Right atrium auricular region (tissue), 2 donors: ENCODE measurements at regions not wholly inside any gene's neighbourhood (a gene's known extent, or its start where the extent isn't known, plus 50 kb on each side); places are given as distances from the start of the nearest gene placed in this dataset.
A peak's percentile ranks its signal among the peaks of the same experiment; 100 is the strongest.

Source experiments
- DNase-seq: peaks from one replicate; pipeline ENCODE4 v3.0.0-alpha.2; 2019; ENCODE audit warnings: low spot score
- H3K27ac ChIP-seq, 2 donors: fragments of 200-600 bp; sonication (generic); 1 replicate in 1 of 2; 2 replicates in 1 of 2; pipeline ENCODE4 v1.5.1; 2016 to 2019
- H3K27me3 ChIP-seq, 2 donors: fragments of 200-600 bp; sonication (generic); one replicate each; pipeline versions ENCODE4 v1.5.1 to v1.6.0; 2017 to 2019
- H3K36me3 ChIP-seq: fragments of 200-600 bp; sonication (generic); one replicate; pipeline ENCODE4 v1.5.1; 2016
- H3K4me1 ChIP-seq, 2 donors: fragments of 200-600 bp; sonication (generic); one replicate each; pipeline versions ENCODE4 v1.5.1 to v1.6.0; 2017 to 2019
- H3K4me3 ChIP-seq, 2 donors: fragments of 200-600 bp; sonication (generic); 1 replicate in 1 of 2; 2 replicates in 1 of 2; pipeline ENCODE4 v1.5.1; 2017 to 2019; ENCODE audit warnings: mild to moderate bottlenecking in 1 of 2, moderate library complexity in 1 of 2
- H3K9me3 ChIP-seq, 2 donors: fragments of 200-600 bp; sonication (generic); one replicate each; pipeline ENCODE4 v1.5.1; 2019
- CTCF ChIP-seq, 2 donors: fragments of 200-600 bp; sonication (generic); IDR thresholded peaks; one replicate each; pipeline ENCODE4 v1.5.1; 2019; ENCODE audit warnings: antibody characterized with exemption in 2 of 2

GRCh38 chr16:79714440-79714839 is 113.9 kb upstream of the MAF start:
- Histone ChIP-seq H3K36me3 (no peaks in the 10 kb centered on the region), H3K27ac (no peak overlapping the region), H3K27me3 (no peaks in the 10 kb centered on the region), H3K9me3 (no peaks in the 10 kb centered on the region), H3K4me3 (no peak overlapping the region), H3K4me1 (no peaks in the 10 kb centered on the region)
- no peak for DNase-seq
- TF ChIP-seq CTCF (IDR thresholded peaks at IDR 0.05), result no peak

GRCh38 chr16:79713609-79714309 is 113.2 kb upstream of the MAF start:
- Histone ChIP-seq H3K36me3 (no peaks in the 10 kb centered on the region), H3K27me3 (no peaks in the 10 kb centered on the region), H3K4me1 (no peaks in the 10 kb centered on the region), H3K9me3 (no peaks in the 10 kb centered on the region), H3K4me3 (no peak overlapping the region), H3K27ac (no peak overlapping the region)
- DNase-seq, result no peak
- TF ChIP-seq CTCF (IDR thresholded peaks at IDR 0.05), result no peak

- no peak overlapping the region for H3K27ac ChIP-seq
- H3K9me3 ChIP-seq, result no peaks in the 10 kb centered on the region
- H3K4me3 ChIP-seq, result no peak overlapping the region
- no peak for DNase-seq
- TF ChIP-seq CTCF (IDR thresholded peaks at IDR 0.05), result no peak
- no peaks in the 10 kb centered on the region for H3K4me1 ChIP-seq
- no peaks in the 10 kb centered on the region for H3K27me3 ChIP-seq
- no peaks in the 10 kb centered on the region for H3K36me3 ChIP-seq
Measured at GRCh38 chr16:79712276-79712675, 111.7 kb upstream of the MAF start.

- Histone ChIP-seq H3K27ac (no peak overlapping the region), H3K36me3 (no peaks in the 10 kb centered on the region), H3K9me3 (no peaks in the 10 kb centered on the region), H3K4me1 (no peaks in the 10 kb centered on the region), H3K4me3 (no peak overlapping the region), H3K27me3 (no peaks in the 10 kb centered on the region)
- TF ChIP-seq CTCF (IDR thresholded peaks at IDR 0.05), result no peak
- peak; percentile 83 for DNase-seq
Measured at GRCh38 chr16:79707876-79708275, 107.3 kb upstream of the MAF start.

- Histone ChIP-seq H3K27ac (no peak overlapping the region), H3K9me3 (no peaks in the 10 kb centered on the region)
- TF ChIP-seq CTCF (IDR thresholded peaks at IDR 0.05), result no peak
Measured at GRCh38 chr16:79703066-79703465, 102.5 kb upstream of the MAF start.

GRCh38 chr16:79698341-79698753 is 97.8 kb upstream of the MAF start:
- Histone ChIP-seq H3K27me3 (no peaks in the 10 kb centered on the region), H3K4me1 (no peaks in the 10 kb centered on the region), H3K9me3 (peaks cover 0 to 7% of the 10 kb centered on the region in 2 donors), H3K4me3 (no peak overlapping the region), H3K27ac (no peak overlapping the region), H3K36me3 (no peaks in the 10 kb centered on the region)
- peak; percentile 67 for DNase-seq
- TF ChIP-seq CTCF (IDR thresholded peaks at IDR 0.05), result no peak

More at GRCh38 chr16:79703066-79703465, 102.5 kb upstream of the MAF start:
- Histone ChIP-seq H3K27me3 (no peaks in the 10 kb centered on the region), H3K36me3 (no peaks in the 10 kb centered on the region), H3K4me3 (no peak overlapping the region), H3K4me1 (no peaks in the 10 kb centered on the region)
- DNase-seq, result no peak
